Astrocyte (in vitro differentiated cells and primary cell): ENCODE measurements at regions not wholly inside any gene's neighbourhood (a gene's known extent, or its start where the extent isn't known, plus 50 kb on each side); places are given as distances from the start of the nearest gene placed in this dataset.

ENCODE experiments used
- DNase-seq: peaks from one replicate; pipeline ENCODE4 v3.0.0-alpha.2; 2010; ENCODE audit warnings: low read depth
- FAIRE-seq: peaks from 2 replicates; lab custom pipeline; 2011; peaks lifted over from hg19 to GRCh38; lab: Jason Lieb, UNC
- H2AFZ ChIP-seq: 2 replicates; pipeline ENCODE4 v1.6.0; 2012; ENCODE audit warnings: low read depth, low read length, inconsistent platforms
- H3K27ac ChIP-seq: 2 replicates; pipeline ENCODE4 v1.5.1; 2011; ENCODE audit warnings: low read depth, low read length, inconsistent platforms
- H3K27me3 ChIP-seq: 2 replicates; pipeline ENCODE4 v1.6.0; 2011; ENCODE audit warnings: low read length, inconsistent platforms; ENCODE audit not compliant: insufficient read depth
- H3K36me3 ChIP-seq: 2 replicates; pipeline ENCODE4 v1.5.1; 2011; ENCODE audit warnings: low read length, inconsistent platforms; ENCODE audit not compliant: insufficient read depth
- H3K4me1 ChIP-seq: 2 replicates; pipeline ENCODE4 v1.5.1; 2011; ENCODE audit warnings: low read length, inconsistent platforms; ENCODE audit not compliant: insufficient read depth
- H3K4me2 ChIP-seq: 2 replicates; pipeline ENCODE4 v1.6.0; 2012; ENCODE audit warnings: low read length, inconsistent platforms
- H3K4me3 ChIP-seq: 2 replicates; pipeline ENCODE4 v1.5.1; 2011; ENCODE audit warnings: low read depth, mild to moderate bottlenecking, low read length, inconsistent platforms; ENCODE audit not compliant: insufficient read depth
- H3K79me2 ChIP-seq: 2 replicates; pipeline ENCODE4 v1.6.0; 2012; ENCODE audit warnings: mild to moderate bottlenecking, low read length, inconsistent platforms; ENCODE audit not compliant: insufficient read depth
- H3K9ac ChIP-seq: 2 replicates; pipeline ENCODE4 v1.6.0; 2012; ENCODE audit warnings: mild to moderate bottlenecking, low read length, inconsistent platforms
- H3K9me3 ChIP-seq: 2 replicates; pipeline ENCODE4 v1.5.1; 2012; ENCODE audit warnings: low read depth, mild to moderate bottlenecking, low read length, inconsistent platforms; ENCODE audit not compliant: insufficient read depth
- H4K20me1 ChIP-seq: 2 replicates; pipeline ENCODE4 v1.6.0; 2012; ENCODE audit warnings: low read length, inconsistent platforms; ENCODE audit not compliant: insufficient read depth
- H3K27ac Mint-ChIP-seq: one replicate; pipeline ENCODE4 v1.8.0; 2021; ENCODE audit warnings: mild to moderate bottlenecking, mixed read lengths; ENCODE audit not compliant: unreplicated experiment
- H3K27me3 Mint-ChIP-seq: one replicate; pipeline ENCODE4 v1.8.0; 2021; ENCODE audit warnings: low read depth, mixed read lengths; ENCODE audit not compliant: unreplicated experiment
- H3K36me3 Mint-ChIP-seq: one replicate; pipeline ENCODE4 v1.8.0; 2021; ENCODE audit warnings: low read depth, mixed read lengths; ENCODE audit not compliant: unreplicated experiment
- H3K4me1 Mint-ChIP-seq: one replicate; pipeline ENCODE4 v1.8.0; 2021; ENCODE audit warnings: low read depth, mixed read lengths; ENCODE audit not compliant: unreplicated experiment
- H3K4me3 Mint-ChIP-seq: one replicate; pipeline ENCODE4 v1.8.0; 2021; ENCODE audit warnings: mild to moderate bottlenecking, moderate library complexity, mixed read lengths; ENCODE audit not compliant: unreplicated experiment
- H3K9me3 Mint-ChIP-seq: one replicate; pipeline ENCODE4 v1.8.0; 2021; ENCODE audit warnings: mild to moderate bottlenecking, mixed read lengths; ENCODE audit not compliant: unreplicated experiment
- EZH2 ChIP-seq: IDR thresholded peaks from 2 replicates; pipeline ENCODE4 v1.6.1; 2012; ENCODE audit warnings: mild to moderate bottlenecking, low read length, inconsistent platforms; ENCODE audit not compliant: insufficient read depth
- TF ChIP-seq, protein P1 (sequence below): IDR thresholded peaks from 2 replicates; pipeline ENCODE4 v1.5.1; 2011; ENCODE audit warnings: low read depth, mild to moderate bottlenecking, inconsistent platforms, low read length, moderate library complexity; ENCODE audit not compliant: insufficient read depth

DNA sequence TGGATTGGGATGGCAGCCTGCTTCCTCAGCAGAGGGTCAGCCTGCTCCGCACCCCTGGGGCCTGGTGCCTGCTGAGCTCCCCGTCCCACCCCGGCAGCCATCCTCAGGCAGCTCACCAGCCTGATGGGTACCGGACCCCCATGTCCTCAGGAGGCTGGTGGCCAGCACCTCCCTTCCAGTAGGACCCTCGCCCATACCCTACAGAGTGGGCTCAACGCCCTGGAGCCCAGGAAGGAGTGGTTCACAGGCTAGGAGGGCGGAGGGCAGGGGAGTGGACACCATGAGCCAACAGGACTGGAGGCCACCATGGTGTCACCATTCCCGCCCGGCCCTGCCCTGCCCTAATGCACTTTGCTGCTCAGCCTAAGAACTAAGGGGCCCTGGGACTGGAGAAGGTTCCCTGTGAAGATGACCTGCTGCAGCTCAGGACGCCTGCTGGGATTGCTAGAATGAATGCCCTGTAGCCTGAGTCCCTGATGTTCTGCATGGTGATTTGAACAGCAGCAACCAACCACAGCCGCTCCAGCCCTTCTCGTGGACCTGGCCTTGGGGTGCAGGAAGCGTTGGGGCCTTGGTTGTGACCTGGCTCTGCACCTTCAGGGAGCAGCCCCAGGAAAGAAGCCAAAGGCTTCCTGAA lies 1080.8 kb downstream of the BRD1 start:
- Histone ChIP-seq H3K27ac (no peak overlapping the region), H3K36me3 (no peaks in the 10 kb centered on the region), H3K9me3 (no peaks in the 10 kb centered on the region), H2AFZ (no peak overlapping the region), H3K4me3 (no peak overlapping the region), H3K4me2 (no peak overlapping the region), H3K9ac (no peak overlapping the region), H4K20me1 (no peaks in the 10 kb centered on the region), H3K27me3 (no peaks in the 10 kb centered on the region), H3K4me1 (no peaks in the 10 kb centered on the region), H3K79me2 (no peaks in the 10 kb centered on the region)
- Mint-ChIP-seq H3K4me3 (no peak overlapping the region), H3K27me3 (no peaks in the 10 kb centered on the region), H3K36me3 (no peaks in the 10 kb centered on the region), H3K27ac (no peak overlapping the region), H3K9me3 (no peaks in the 10 kb centered on the region), H3K4me1 (no peaks in the 10 kb centered on the region)
- FAIRE-seq, result no peak
- DNase-seq, result no peak
- TF ChIP-seq, protein P1, sequence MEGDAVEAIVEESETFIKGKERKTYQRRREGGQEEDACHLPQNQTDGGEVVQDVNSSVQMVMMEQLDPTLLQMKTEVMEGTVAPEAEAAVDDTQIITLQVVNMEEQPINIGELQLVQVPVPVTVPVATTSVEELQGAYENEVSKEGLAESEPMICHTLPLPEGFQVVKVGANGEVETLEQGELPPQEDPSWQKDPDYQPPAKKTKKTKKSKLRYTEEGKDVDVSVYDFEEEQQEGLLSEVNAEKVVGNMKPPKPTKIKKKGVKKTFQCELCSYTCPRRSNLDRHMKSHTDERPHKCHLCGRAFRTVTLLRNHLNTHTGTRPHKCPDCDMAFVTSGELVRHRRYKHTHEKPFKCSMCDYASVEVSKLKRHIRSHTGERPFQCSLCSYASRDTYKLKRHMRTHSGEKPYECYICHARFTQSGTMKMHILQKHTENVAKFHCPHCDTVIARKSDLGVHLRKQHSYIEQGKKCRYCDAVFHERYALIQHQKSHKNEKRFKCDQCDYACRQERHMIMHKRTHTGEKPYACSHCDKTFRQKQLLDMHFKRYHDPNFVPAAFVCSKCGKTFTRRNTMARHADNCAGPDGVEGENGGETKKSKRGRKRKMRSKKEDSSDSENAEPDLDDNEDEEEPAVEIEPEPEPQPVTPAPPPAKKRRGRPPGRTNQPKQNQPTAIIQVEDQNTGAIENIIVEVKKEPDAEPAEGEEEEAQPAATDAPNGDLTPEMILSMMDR, result no peak
- no peak for TF ChIP-seq EZH2

DNA sequence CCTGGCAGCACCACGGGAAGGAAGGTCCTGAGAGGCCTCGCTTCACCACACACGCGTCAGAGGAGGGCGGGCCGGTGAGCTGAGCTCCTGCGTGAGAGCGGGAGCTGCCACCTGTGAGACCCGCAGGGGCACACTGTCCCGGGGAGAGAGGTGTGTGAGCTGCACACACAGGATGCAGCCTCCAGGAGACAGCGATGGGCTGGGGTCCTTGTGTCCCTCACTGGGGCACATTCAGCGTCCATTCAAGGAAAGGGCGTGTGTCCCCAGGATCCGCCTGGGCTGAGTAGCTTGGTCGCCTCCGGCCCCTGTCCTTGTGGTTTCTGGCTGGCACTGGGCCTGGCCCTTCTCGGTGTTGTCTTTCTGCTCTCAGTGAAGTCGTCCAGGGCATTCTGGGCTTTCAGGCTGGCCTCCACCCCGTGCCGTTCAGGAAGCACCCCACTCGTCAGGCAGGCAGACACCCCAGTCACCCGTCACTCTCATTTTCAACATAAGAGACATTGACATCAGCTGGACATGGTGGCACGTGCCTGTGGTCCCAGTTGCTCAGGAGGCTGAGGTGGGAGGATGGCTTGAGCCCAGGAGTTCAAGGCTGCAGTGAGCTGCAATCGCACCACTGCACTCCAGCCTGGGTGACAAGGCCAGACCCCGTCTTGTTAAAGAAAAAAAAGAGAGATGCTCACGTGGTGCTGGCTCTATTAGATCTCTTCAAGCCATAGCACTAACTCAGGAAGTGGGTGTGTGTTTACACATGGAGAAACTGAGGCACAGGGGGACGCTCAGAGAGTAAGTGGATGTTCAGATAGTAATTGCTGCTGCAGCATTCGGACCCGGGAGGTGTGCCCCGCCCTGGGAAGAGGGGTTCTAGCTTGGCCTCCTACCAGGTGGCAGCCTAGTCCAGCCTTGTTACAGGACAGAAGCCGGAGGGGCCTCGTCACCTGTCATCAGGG lies 1081.6 kb downstream of the BRD1 start:
- Histone ChIP-seq H3K36me3 (no peaks in the 10 kb centered on the region), H3K79me2 (no peaks in the 10 kb centered on the region), H3K4me1 (no peaks in the 10 kb centered on the region), H3K9ac (no peak overlapping the region), H3K4me3 (no peak overlapping the region), H4K20me1 (no peaks in the 10 kb centered on the region), H3K27me3 (no peaks in the 10 kb centered on the region), H3K9me3 (no peaks in the 10 kb centered on the region), H3K27ac (no peak overlapping the region), H3K4me2 (no peak overlapping the region), H2AFZ (no peak overlapping the region)
- Mint-ChIP-seq H3K36me3 (no peaks in the 10 kb centered on the region), H3K9me3 (no peaks in the 10 kb centered on the region), H3K4me3 (no peak overlapping the region), H3K27ac (no peak overlapping the region), H3K4me1 (no peaks in the 10 kb centered on the region), H3K27me3 (no peaks in the 10 kb centered on the region)
- no peak for DNase-seq
- FAIRE-seq, result no peak
- TF ChIP-seq EZH2, result no peak
- TF ChIP-seq, protein P1, result no peak
